ENCODE measurements at regions not wholly inside any gene's neighbourhood (a gene's known extent, or its start where the extent isn't known, plus 50 kb on each side); places are given as distances from the start of the nearest gene placed in this dataset.

- Mint-ChIP-seq H3K4me3 (no peak overlapping the region), H3K27ac (no peak overlapping the region), H3K4me1 (peaks cover 4% of the 10 kb centered on the region), H3K27me3 (ENCODE audit: low read depth in 3 of 3) (peaks cover 0 to 6% (median 5%) of the 10 kb centered on the region in 3 donors), H3K9me3 (peaks cover 0 to 3% (median 0%) of the 10 kb centered on the region in 7 donors), H3K36me3 (no peaks in the 10 kb centered on the region)
- 80% methylated on average over 1 of the region's 2 CpGs for WGBS (ENCODE audit: insufficient coverage)
- Histone ChIP-seq H3K4me2 (replicated peaks; ENCODE audit: extremely low read depth, low read length, poor library complexity, severe bottlenecking) (no peak overlapping the region), H2AFZ (ENCODE audit: insufficient read depth, low read depth, low read length, poor library complexity, severe bottlenecking) (no peak overlapping the region), H3K27me3 (ENCODE audit: control insufficient read depth in 2 of 2, insufficient read depth in 2 of 2, low read length in 2 of 2) (no peaks in the 10 kb centered on the region), H3K4me3 (replicated peaks in 1 of 3; ENCODE audit: low read depth in 2 of 3, low read length in 3 of 3) (no peak overlapping the region), H3K36me3 (replicated peaks in 1 of 2; ENCODE audit: control insufficient read depth in 1 of 2, insufficient read depth in 2 of 2, low read length in 2 of 2) (no peaks in the 10 kb centered on the region), H3K9me3 (replicated peaks in 1 of 2; ENCODE audit: control insufficient read depth in 1 of 2, insufficient read depth in 1 of 2, low read length in 2 of 2) (no peaks in the 10 kb centered on the region), H3K4me1 (ENCODE audit: control insufficient read depth in 1 of 2, insufficient read depth in 2 of 2, low read length in 2 of 2) (peaks cover 0 to 3% of the 10 kb centered on the region in 2 donors), H3K27ac (ENCODE audit: low read depth in 1 of 2, low read length in 2 of 2) (no peak overlapping the region), H4K20me1 (ENCODE audit: insufficient read depth, low read length) (no peaks in the 10 kb centered on the region), H3K79me2 (ENCODE audit: insufficient read depth, low read length) (no peaks in the 10 kb centered on the region), H3K9ac (ENCODE audit: insufficient read depth, low read length, poor library complexity, severe bottlenecking) (no peak overlapping the region)
- no peak for TF ChIP-seq CTCF (IDR thresholded peaks at IDR 0.05)
- no peak for DNase-seq
- intact Hi-C loops (cut with micrococcal nuclease) = no loop called here
These were observed 500.6 kb downstream of the EBF1 start for GRCh38 chr5:158599157-158599556.

- Histone ChIP-seq H3K4me3 (replicated peaks in 1 of 3; ENCODE audit: low read depth in 2 of 3, low read length in 3 of 3) (no peak overlapping the region), H3K4me2 (replicated peaks; ENCODE audit: extremely low read depth, low read length, poor library complexity, severe bottlenecking) (no peak overlapping the region), H3K79me2 (ENCODE audit: insufficient read depth, low read length) (no peaks in the 10 kb centered on the region), H3K4me1 (ENCODE audit: control insufficient read depth in 1 of 2, insufficient read depth in 2 of 2, low read length in 2 of 2) (peaks cover 0 to 3% of the 10 kb centered on the region in 2 donors), H2AFZ (ENCODE audit: insufficient read depth, low read depth, low read length, poor library complexity, severe bottlenecking) (no peak overlapping the region), H3K36me3 (replicated peaks in 1 of 2; ENCODE audit: control insufficient read depth in 1 of 2, insufficient read depth in 2 of 2, low read length in 2 of 2) (no peaks in the 10 kb centered on the region), H4K20me1 (ENCODE audit: insufficient read depth, low read length) (no peaks in the 10 kb centered on the region), H3K9me3 (replicated peaks in 1 of 2; ENCODE audit: control insufficient read depth in 1 of 2, insufficient read depth in 1 of 2, low read length in 2 of 2) (no peaks in the 10 kb centered on the region), H3K27ac (ENCODE audit: low read depth in 1 of 2, low read length in 2 of 2) (no peak overlapping the region), H3K9ac (ENCODE audit: insufficient read depth, low read length, poor library complexity, severe bottlenecking) (no peak overlapping the region), H3K27me3 (ENCODE audit: control insufficient read depth in 2 of 2, insufficient read depth in 2 of 2, low read length in 2 of 2) (peaks cover 5 to 11% of the 10 kb centered on the region in 2 donors)
- Mint-ChIP-seq H3K27ac (no peak overlapping the region), H3K27me3 (ENCODE audit: low read depth in 3 of 3) (peaks cover 4 to 24% (median 6%) of the 10 kb centered on the region in 3 donors), H3K9me3 (peaks cover 0 to 5% (median 2%) of the 10 kb centered on the region in 7 donors), H3K4me3 (no peak overlapping the region), H3K4me1 (peaks cover 4% of the 10 kb centered on the region), H3K36me3 (no peaks in the 10 kb centered on the region)
- no peak for DNase-seq
- no peak for TF ChIP-seq CTCF (IDR thresholded peaks at IDR 0.05)
- intact Hi-C loops (cut with micrococcal nuclease) = no loop called here
- whole genome bisulfite sequencing (ENCODE audit: insufficient coverage) = 100% methylated on average over 3 of the region's 5 CpGs
These were observed 505.0 kb downstream of the EBF1 start for GRCh38 chr5:158594595-158595242.
